ENCODE measurements at regions not wholly inside any gene's neighbourhood (a gene's known extent, or its start where the extent isn't known, plus 50 kb on each side); places are given as distances from the start of the nearest gene placed in this dataset.

DNA sequence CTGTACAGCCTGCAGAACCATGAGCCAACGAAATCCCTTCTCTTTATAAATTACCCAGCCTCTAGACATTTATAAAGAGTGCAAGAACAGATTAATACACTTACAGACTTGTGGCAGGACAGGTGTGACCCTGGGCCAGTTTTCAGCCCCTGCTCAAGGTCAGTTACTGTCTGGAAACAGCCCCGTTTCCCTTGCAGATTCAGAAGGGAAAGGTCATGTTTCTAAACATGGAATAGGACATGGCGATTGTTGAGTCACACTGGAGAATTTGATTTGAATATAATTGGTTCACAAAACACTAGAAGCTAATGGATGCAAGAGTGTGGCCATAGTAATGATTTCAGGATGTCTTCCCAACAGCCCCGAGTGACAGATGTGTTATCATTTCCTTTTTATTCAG lies 248.8 kb downstream of the DLL1 start:
- Histone ChIP-seq H3K4me1 (ENCODE audit: control insufficient read depth in 5 of 5, insufficient read depth in 5 of 5, low read length in 5 of 5) (peaks cover 0 to 5% (median 0%) of the 10 kb centered on the region in 5 donors), H3K9me3 (ENCODE audit: control insufficient read depth in 4 of 4, insufficient read depth in 3 of 4, low read length in 3 of 4) (peaks cover 0 to 6% (median 0%) of the 10 kb centered on the region in 4 donors), H3K27ac (ENCODE audit: low read depth in 1 of 2, low read length in 1 of 2) (peak overlapping the region in 1 of 2 donors; percentile 29), H3K9ac (ENCODE audit: insufficient read depth in 1 of 2, low read length in 2 of 2) (no peak overlapping the region), H3K36me3 (ENCODE audit: control insufficient read depth in 4 of 4, insufficient read depth in 4 of 4, low read length in 4 of 4) (no peaks in the 10 kb centered on the region), H3K4me3 (no peak overlapping the region), H3K27me3 (ENCODE audit: control insufficient read depth in 3 of 3, insufficient read depth in 3 of 3, low read length in 2 of 3) (peaks cover 0 to 38% (median 0%) of the 10 kb centered on the region in 3 donors)
- DNase-seq = no peak
- WGBS, 2 donors = 70 to 75% methylated on average over 4 of the region's 4 CpGs
- ATAC-seq (ENCODE audit: insufficient read depth, low FRiP score) = no peak
- TF ChIP-seq, protein P1, sequence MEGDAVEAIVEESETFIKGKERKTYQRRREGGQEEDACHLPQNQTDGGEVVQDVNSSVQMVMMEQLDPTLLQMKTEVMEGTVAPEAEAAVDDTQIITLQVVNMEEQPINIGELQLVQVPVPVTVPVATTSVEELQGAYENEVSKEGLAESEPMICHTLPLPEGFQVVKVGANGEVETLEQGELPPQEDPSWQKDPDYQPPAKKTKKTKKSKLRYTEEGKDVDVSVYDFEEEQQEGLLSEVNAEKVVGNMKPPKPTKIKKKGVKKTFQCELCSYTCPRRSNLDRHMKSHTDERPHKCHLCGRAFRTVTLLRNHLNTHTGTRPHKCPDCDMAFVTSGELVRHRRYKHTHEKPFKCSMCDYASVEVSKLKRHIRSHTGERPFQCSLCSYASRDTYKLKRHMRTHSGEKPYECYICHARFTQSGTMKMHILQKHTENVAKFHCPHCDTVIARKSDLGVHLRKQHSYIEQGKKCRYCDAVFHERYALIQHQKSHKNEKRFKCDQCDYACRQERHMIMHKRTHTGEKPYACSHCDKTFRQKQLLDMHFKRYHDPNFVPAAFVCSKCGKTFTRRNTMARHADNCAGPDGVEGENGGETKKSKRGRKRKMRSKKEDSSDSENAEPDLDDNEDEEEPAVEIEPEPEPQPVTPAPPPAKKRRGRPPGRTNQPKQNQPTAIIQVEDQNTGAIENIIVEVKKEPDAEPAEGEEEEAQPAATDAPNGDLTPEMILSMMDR (IDR thresholded peaks at IDR 0.05; ENCODE audit: control extremely low read depth, extremely low read depth) = no peak

DNA sequence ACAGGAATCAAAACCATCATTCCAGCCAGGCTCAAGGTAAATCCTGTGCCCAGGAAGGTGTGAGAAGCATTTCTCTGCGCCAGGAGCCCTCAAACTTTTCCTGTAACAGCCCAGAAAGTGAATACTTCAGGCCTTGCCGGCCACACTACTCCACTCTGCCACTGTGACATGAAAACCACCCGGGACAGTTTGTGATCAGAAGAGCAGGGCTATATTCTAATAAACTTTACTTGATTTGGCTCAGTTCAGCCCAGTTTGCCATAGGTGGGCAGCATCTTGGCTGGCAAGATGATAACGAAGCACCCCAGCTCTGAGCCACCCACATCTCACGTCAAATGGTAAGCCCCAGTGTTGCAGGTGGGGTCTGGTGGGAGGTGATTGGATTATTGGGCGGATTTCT lies 249.4 kb downstream of the DLL1 start:
- DNase-seq (no peak), ATAC-seq (ENCODE audit: insufficient read depth, low FRiP score) (no peak)
- H3K4me3 ChIP-seq = no peak overlapping the region
- WGBS, 2 donors = 84 to 92% methylated on average over 6 of the region's 6 CpGs
- peaks cover 0 to 5% (median 0%) of the 10 kb centered on the region in 5 donors for H3K4me1 ChIP-seq (ENCODE audit: control insufficient read depth in 5 of 5, insufficient read depth in 5 of 5, low read length in 5 of 5)
- H3K36me3 ChIP-seq (ENCODE audit: control insufficient read depth in 4 of 4, insufficient read depth in 4 of 4, low read length in 4 of 4) = no peaks in the 10 kb centered on the region
- H3K27ac ChIP-seq (ENCODE audit: low read depth in 1 of 2, low read length in 1 of 2) = peak overlapping the region in 1 of 2 donors; percentile 29
- peaks cover 0 to 6% (median 0%) of the 10 kb centered on the region in 4 donors for H3K9me3 ChIP-seq (ENCODE audit: control insufficient read depth in 4 of 4, insufficient read depth in 3 of 4, low read length in 3 of 4)
- TF ChIP-seq, protein P1 (IDR thresholded peaks at IDR 0.05; ENCODE audit: control extremely low read depth, extremely low read depth) = no peak
- H3K9ac ChIP-seq (ENCODE audit: insufficient read depth in 1 of 2, low read length in 2 of 2) = no peak overlapping the region
- peaks cover 0 to 37% (median 0%) of the 10 kb centered on the region in 3 donors for H3K27me3 ChIP-seq (ENCODE audit: control insufficient read depth in 3 of 3, insufficient read depth in 3 of 3, low read length in 2 of 3)

DNA sequence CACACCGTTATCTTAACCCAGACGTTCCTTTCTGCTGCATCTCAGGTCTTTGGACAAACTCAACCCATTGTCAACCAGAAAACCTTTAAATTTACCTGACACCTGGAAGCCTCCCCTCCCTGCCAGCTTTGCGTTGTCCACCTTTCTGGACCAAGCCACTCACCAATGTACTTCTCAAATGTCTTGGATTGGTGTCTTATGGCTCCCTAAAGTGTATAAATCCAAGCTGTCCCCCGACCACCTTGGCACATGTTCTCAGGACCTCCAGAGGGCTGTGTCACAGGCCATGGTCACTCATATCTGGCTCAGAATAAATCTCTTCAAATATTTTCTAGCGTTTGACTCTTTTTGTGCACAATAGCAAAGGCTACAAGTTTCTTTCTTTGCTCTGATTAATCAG lies 250.0 kb downstream of the DLL1 start:
- Histone ChIP-seq H3K27me3 (ENCODE audit: control insufficient read depth in 3 of 3, insufficient read depth in 3 of 3, low read length in 2 of 3) (peaks cover 0 to 37% (median 0%) of the 10 kb centered on the region in 3 donors), H3K9me3 (ENCODE audit: control insufficient read depth in 4 of 4, insufficient read depth in 3 of 4, low read length in 3 of 4) (peaks cover 0 to 7% (median 0%) of the 10 kb centered on the region in 4 donors), H3K4me3 (no peak overlapping the region), H3K36me3 (ENCODE audit: control insufficient read depth in 4 of 4, insufficient read depth in 4 of 4, low read length in 4 of 4) (no peaks in the 10 kb centered on the region), H3K4me1 (ENCODE audit: control insufficient read depth in 5 of 5, insufficient read depth in 5 of 5, low read length in 5 of 5) (peaks cover 0 to 5% (median 0%) of the 10 kb centered on the region in 5 donors), H3K9ac (ENCODE audit: insufficient read depth in 1 of 2, low read length in 2 of 2) (no peak overlapping the region), H3K27ac (ENCODE audit: low read depth in 1 of 2, low read length in 1 of 2) (no peak overlapping the region)
- TF ChIP-seq, protein P1 (IDR thresholded peaks at IDR 0.05; ENCODE audit: control extremely low read depth, extremely low read depth) = no peak
- no peak for DNase-seq
- ATAC-seq (ENCODE audit: insufficient read depth, low FRiP score) = no peak
- 85 to 91% methylated on average over 5 of the region's 5 CpGs for WGBS, 2 donors

DNA sequence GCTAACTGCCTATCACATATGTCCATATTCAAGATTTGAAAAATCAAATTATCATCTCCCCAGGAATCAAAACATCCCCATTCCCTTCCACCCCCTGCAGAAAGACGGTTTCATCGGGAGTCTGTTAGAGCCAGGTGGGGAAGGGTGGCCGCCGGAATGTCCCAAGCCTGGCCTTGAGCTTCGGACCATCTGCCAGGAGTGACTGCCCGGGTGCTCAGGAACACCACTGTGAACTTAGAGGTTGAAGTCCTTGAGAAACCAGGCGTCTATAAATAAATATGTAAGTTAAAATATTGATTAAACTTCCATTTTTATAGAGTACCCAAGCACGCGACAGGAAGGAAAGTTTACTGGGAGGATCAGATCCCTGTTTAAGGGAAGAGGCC lies 250.8 kb downstream of the DLL1 start:
- Histone ChIP-seq H3K4me3 (no peak overlapping the region), H3K9ac (ENCODE audit: insufficient read depth in 1 of 2, low read length in 2 of 2) (no peak overlapping the region), H3K36me3 (ENCODE audit: control insufficient read depth in 4 of 4, insufficient read depth in 4 of 4, low read length in 4 of 4) (no peaks in the 10 kb centered on the region), H3K27me3 (ENCODE audit: control insufficient read depth in 3 of 3, insufficient read depth in 3 of 3, low read length in 2 of 3) (peaks cover 0 to 37% (median 0%) of the 10 kb centered on the region in 3 donors), H3K27ac (ENCODE audit: low read depth in 1 of 2, low read length in 1 of 2) (no peak overlapping the region), H3K4me1 (ENCODE audit: control insufficient read depth in 5 of 5, insufficient read depth in 5 of 5, low read length in 5 of 5) (peaks cover 0 to 5% (median 0%) of the 10 kb centered on the region in 5 donors), H3K9me3 (ENCODE audit: control insufficient read depth in 4 of 4, insufficient read depth in 3 of 4, low read length in 3 of 4) (peaks cover 0 to 10% (median 0%) of the 10 kb centered on the region in 4 donors)
- TF ChIP-seq, protein P1 (IDR thresholded peaks at IDR 0.05; ENCODE audit: control extremely low read depth, extremely low read depth) = no peak
- no peak for ATAC-seq (ENCODE audit: insufficient read depth, low FRiP score)
- DNase-seq = no peak
- 92 to 93% methylated on average over 9 of the region's 9 CpGs for WGBS, 2 donors

Measured in lung (tissue), 11 donors.